ENCODE measurements at regions not wholly inside any gene's neighbourhood (a gene's known extent, or its start where the extent isn't known, plus 50 kb on each side); places are given as distances from the start of the nearest gene placed in this dataset.
A peak's percentile ranks its signal among the peaks of the same experiment; 100 is the strongest.

DNA sequence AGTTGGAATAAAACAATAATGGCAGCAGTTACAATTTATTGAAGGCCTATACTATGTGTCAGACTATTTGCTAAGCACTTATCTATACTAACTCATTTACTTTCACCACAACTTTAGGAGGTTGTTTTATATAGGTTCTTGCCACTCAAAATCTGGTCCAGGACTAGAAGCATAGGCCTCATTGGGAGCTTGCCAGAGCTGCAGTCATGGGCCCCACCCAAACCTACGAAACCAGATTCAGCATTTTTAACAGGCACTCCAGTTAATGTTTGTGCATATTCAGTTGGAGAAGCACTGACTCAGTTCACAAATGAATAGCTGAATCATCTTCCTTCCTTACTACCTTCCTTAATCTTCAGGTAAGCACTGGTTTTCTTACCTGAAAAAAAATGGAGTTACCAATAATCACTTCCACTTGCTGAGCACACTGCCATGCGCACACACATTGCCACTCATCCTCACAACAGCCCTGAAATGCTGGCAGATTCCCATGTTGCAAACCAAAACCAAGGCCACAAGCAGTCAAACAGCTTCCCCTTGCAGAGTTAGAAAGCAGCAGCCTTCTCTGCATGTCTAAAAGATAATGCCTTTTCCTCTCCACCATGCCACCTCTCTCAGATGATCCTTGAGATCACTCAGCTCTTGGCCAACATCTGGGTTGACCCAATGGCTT, 122.4 kb downstream of the SLC16A9 start:
- H4K5ac ChIP-seq (ENCODE audit: insufficient read length, low read depth, low read length) = no peak overlapping the region
- no peak overlapping the region for H2AFZ ChIP-seq (ENCODE audit: low read length)
- no peak overlapping the region for H3K4me2 ChIP-seq (ENCODE audit: insufficient read depth in 1 of 2, low read depth in 2 of 2, low read length in 2 of 2)
- no peak overlapping the region for H3K4ac ChIP-seq (replicated peaks; ENCODE audit: insufficient read length, low read depth, low read length)
- ChIA-PET POLR2A (ENCODE audit: partially characterized antibody) (interaction anchor here (1.0 kb wide), 1 partner anchor 23 kb away, joined by 3 read pairs; no protein-coding TSS in a partner anchor), CTCF (ENCODE audit: partially characterized antibody) (interaction anchor here (0.5 to 4.8 kb wide), 10 partner anchors 9 to 1059 kb away, joined by 3 to 26 read pairs (median 3); no protein-coding TSS in a partner anchor)
- no peaks in the 10 kb centered on the region for H3K27me3 ChIP-seq (replicated peaks in 1 of 4; ENCODE audit: control insufficient read depth in 3 of 4, extremely low read depth in 1 of 4, insufficient read depth in 3 of 4, low read length in 3 of 4)
- no peak overlapping the region for H3K9ac ChIP-seq (replicated peaks in 1 of 4; ENCODE audit: extremely low read depth in 1 of 4, low read depth in 3 of 4, low read length in 3 of 4)
- H3K4me1 ChIP-seq (replicated peaks in 1 of 4; ENCODE audit: control insufficient read depth in 3 of 4, insufficient read depth in 4 of 4, low read length in 3 of 4) = no peaks in the 10 kb centered on the region; a peak in 1 of 7 replicates
- no peaks in the 10 kb centered on the region for H3K9me3 ChIP-seq (ENCODE audit: insufficient read depth in 2 of 2, low read depth in 1 of 2, low read length in 1 of 2)
- no peak overlapping the region for H3K18ac ChIP-seq (ENCODE audit: extremely low read depth, low read length)
- H2BK120ac ChIP-seq (replicated peaks; ENCODE audit: low read depth, low read length) = no peak overlapping the region
- no peaks in the 10 kb centered on the region for H3K23me2 ChIP-seq (ENCODE audit: low read depth, low read length)
- H2BK20ac ChIP-seq (ENCODE audit: low read length) = no peak overlapping the region
- H4K8ac ChIP-seq (ENCODE audit: extremely low read depth, insufficient read depth, low read length) = no peak overlapping the region
- no peak overlapping the region for H3K27ac ChIP-seq (ENCODE audit: low read depth, low read length)
- H3K4me3 ChIP-seq (ENCODE audit: extremely low read depth in 1 of 4, insufficient read depth in 2 of 4, low read depth in 3 of 4, low read length in 4 of 4) = no peak overlapping the region
- H4K91ac ChIP-seq (replicated peaks; ENCODE audit: insufficient read length, low read length) = no peak overlapping the region
- no peak overlapping the region for H2BK12ac ChIP-seq (ENCODE audit: low read depth, low read length)
- no peak for DNase-seq (ENCODE audit: low read depth in 1 of 2, low spot score in 2 of 2)
- no peak overlapping the region for H3K14ac ChIP-seq (ENCODE audit: insufficient read length)
- no peak overlapping the region for H3K23ac ChIP-seq (ENCODE audit: insufficient read length)
- no peak for FAIRE-seq
- H3K79me2 ChIP-seq (ENCODE audit: control insufficient read depth in 1 of 2, insufficient read depth in 2 of 2, low read length in 2 of 2) = no peaks in the 10 kb centered on the region
- no peak overlapping the region for H2BK5ac ChIP-seq (ENCODE audit: low read depth, low read length)
- no peaks in the 10 kb centered on the region for H3K79me1 ChIP-seq (ENCODE audit: low read depth, low read length)
- 94% methylated on average over 2 of the region's 2 CpGs; no CpG with 5 or more reads in 1 of the 2 experiments for whole genome bisulfite sequencing, 2 experiments (ENCODE audit: extremely low coverage in 1 of 2, insufficient coverage in 1 of 2, insufficient read length in 1 of 2, insufficient replicate concordance in 2 of 2, low coverage in 1 of 2, low lambda C conversion rate in 2 of 2, missing lambda C conversion rate in 1 of 2)
- no peaks in the 10 kb centered on the region for H4K20me1 ChIP-seq (replicated peaks in 1 of 2; ENCODE audit: control insufficient read depth in 1 of 2, insufficient read depth in 2 of 2, low read length in 2 of 2)
- H2BK15ac ChIP-seq (ENCODE audit: low read length) = peak overlapping the region; percentile 53; the same call in 1 of the 2 replicates
- H3K56ac ChIP-seq (replicated peaks; ENCODE audit: insufficient read length, low read depth, low read length) = no peak overlapping the region
- no peaks in the 10 kb centered on the region for H3K36me3 ChIP-seq (ENCODE audit: control insufficient read depth in 2 of 4, insufficient read depth in 4 of 4, low read length in 3 of 4)
- no peak overlapping the region for H2AK5ac ChIP-seq (ENCODE audit: low read depth, low read length)
- TF ChIP-seq EGR1 (IDR thresholded peaks at IDR 0.05; ENCODE audit: borderline replicate concordance, low read depth, low read length) = no peak
- no peak for TF ChIP-seq RBBP5 (IDR thresholded peaks at IDR 0.05; ENCODE audit: borderline replicate concordance, low read depth, low read length)
- no peak for TF ChIP-seq EP300 (IDR thresholded peaks at IDR 0.05; ENCODE audit: borderline replicate concordance in 1 of 2, low read depth in 2 of 2, low read length in 2 of 2)
- TF ChIP-seq TAF1 (IDR thresholded peaks at IDR 0.05; ENCODE audit: low read depth, low read length) = no peak
- TF ChIP-seq CBX8 (IDR thresholded peaks at IDR 0.05; ENCODE audit: borderline replicate concordance, low read depth, low read length) = no peak
- no peak for TF ChIP-seq BCL11A (IDR thresholded peaks at IDR 0.05; ENCODE audit: low read depth in 2 of 2, low read length in 2 of 2)
- no peak for TF ChIP-seq ASH2L (IDR thresholded peaks at IDR 0.05; ENCODE audit: low read length)
- TF ChIP-seq JUND (IDR thresholded peaks at IDR 0.05; ENCODE audit: low read length) = no peak
- TF ChIP-seq CHD2 (IDR thresholded peaks at IDR 0.05; ENCODE audit: low read length) = no peak
- no peak for TF ChIP-seq TBP (IDR thresholded peaks at IDR 0.05; ENCODE audit: low read depth, low read length)
- TF ChIP-seq, protein P1, sequence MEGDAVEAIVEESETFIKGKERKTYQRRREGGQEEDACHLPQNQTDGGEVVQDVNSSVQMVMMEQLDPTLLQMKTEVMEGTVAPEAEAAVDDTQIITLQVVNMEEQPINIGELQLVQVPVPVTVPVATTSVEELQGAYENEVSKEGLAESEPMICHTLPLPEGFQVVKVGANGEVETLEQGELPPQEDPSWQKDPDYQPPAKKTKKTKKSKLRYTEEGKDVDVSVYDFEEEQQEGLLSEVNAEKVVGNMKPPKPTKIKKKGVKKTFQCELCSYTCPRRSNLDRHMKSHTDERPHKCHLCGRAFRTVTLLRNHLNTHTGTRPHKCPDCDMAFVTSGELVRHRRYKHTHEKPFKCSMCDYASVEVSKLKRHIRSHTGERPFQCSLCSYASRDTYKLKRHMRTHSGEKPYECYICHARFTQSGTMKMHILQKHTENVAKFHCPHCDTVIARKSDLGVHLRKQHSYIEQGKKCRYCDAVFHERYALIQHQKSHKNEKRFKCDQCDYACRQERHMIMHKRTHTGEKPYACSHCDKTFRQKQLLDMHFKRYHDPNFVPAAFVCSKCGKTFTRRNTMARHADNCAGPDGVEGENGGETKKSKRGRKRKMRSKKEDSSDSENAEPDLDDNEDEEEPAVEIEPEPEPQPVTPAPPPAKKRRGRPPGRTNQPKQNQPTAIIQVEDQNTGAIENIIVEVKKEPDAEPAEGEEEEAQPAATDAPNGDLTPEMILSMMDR (IDR thresholded peaks at IDR 0.05; ENCODE audit: control extremely low read depth in 1 of 3, insufficient read depth in 1 of 3, low read depth in 1 of 3, low read length in 3 of 3) = no peak
